HEK293 (cell line): ENCODE measurements at regions not wholly inside any gene's neighbourhood (a gene's known extent, or its start where the extent isn't known, plus 50 kb on each side); places are given as distances from the start of the nearest gene placed in this dataset.

Experiments used
- CTCF ChIA-PET: fragments of 350-600 bp; formaldehyde crosslinking; extraction: SDS; loops from one replicate; lab custom pipeline; 2021; ENCODE audit warnings: antibody characterized with exemption; lab: Yijun Ruan, JAX
- POLR2A ChIA-PET: fragments of 300-600 bp; formaldehyde crosslinking; extraction: SDS; loops from one replicate; lab custom pipeline; 2020; ENCODE audit warnings: antibody characterized with exemption, inconsistent platforms; lab: Yijun Ruan, JAX
- H3K27ac ChIP-seq: fragments of 200-500 bp; sonication (Bioruptor generic); 2 replicates; pipeline ENCODE4 v1.5.1; 2014; ENCODE audit warnings: low read depth, low read length, control low read depth, inconsistent platforms; ENCODE audit errors: extremely low read depth
- H3K36me3 ChIP-seq, 2 experiments: fragments of 200-500 bp in 1 of 2; sonication (Bioruptor generic) in 1 of 2; 1 replicate in 1 of 2; 2 replicates in 1 of 2; pipeline ENCODE4 v1.5.1; 2014 to 2017; ENCODE audit warnings: inconsistent platforms in 2 of 2, low read length in 2 of 2; ENCODE audit not compliant: control insufficient read depth in 2 of 2, insufficient read depth in 1 of 2
- H3K4me1 ChIP-seq: fragments of 200-500 bp; sonication (Bioruptor generic); 2 replicates; pipeline ENCODE4 v1.5.1; 2014; ENCODE audit warnings: mild to moderate bottlenecking, low read length, inconsistent platforms; ENCODE audit not compliant: control insufficient read depth, insufficient read depth
- H3K4me3 ChIP-seq: 2 replicates; pipeline ENCODE4 v1.5.1; 2011; ENCODE audit warnings: low read depth, mild to moderate bottlenecking, control low read depth, low read length, moderate library complexity
- H3K9me3 ChIP-seq: fragments of 200-500 bp; sonication (Bioruptor generic); 2 replicates; pipeline ENCODE4 v1.5.1; 2014; ENCODE audit warnings: low read depth, low read length, inconsistent platforms; ENCODE audit not compliant: control insufficient read depth, insufficient read depth
- GLI2 ChIP-seq: fragments of 450-650 bp; formaldehyde crosslinking; IDR thresholded peaks from 2 replicates; pipeline ENCODE4; 2017; ENCODE audit warnings: missing biosample characterization, missing genetic modification characterization, low read depth, borderline replicate concordance
- MYNN ChIP-seq: fragments of 450-650 bp; formaldehyde crosslinking; IDR thresholded peaks from 2 replicates; pipeline ENCODE4 v1.5.1; 2016; ENCODE audit warnings: missing biosample characterization, missing genetic modification characterization, borderline replicate concordance
- OVOL3 ChIP-seq: fragments of 450-650 bp; formaldehyde crosslinking; IDR thresholded peaks from 2 replicates; pipeline ENCODE4 v1.5.1; 2016; ENCODE audit warnings: missing biosample characterization, missing genetic modification characterization
- REPIN1 ChIP-seq: fragments of 450-650 bp; formaldehyde crosslinking; IDR thresholded peaks from 2 replicates; pipeline ENCODE4 v1.5.1; 2017; ENCODE audit warnings: missing biosample characterization, missing genetic modification characterization, low read depth
- ZBTB7A ChIP-seq: fragments of 450-650 bp; formaldehyde crosslinking; IDR thresholded peaks from 2 replicates; pipeline ENCODE4 v1.5.1; 2016; ENCODE audit warnings: low read depth, missing biosample characterization, missing genetic modification characterization
- ZFP37 ChIP-seq: fragments of 450-650 bp; formaldehyde crosslinking; IDR thresholded peaks from 2 replicates; pipeline ENCODE4 v1.5.1; 2016; ENCODE audit warnings: missing biosample characterization, missing genetic modification characterization
- ZNF140 ChIP-seq: fragments of 450-650 bp; formaldehyde crosslinking; IDR thresholded peaks from 2 replicates; pipeline ENCODE4 v1.5.1; 2016; ENCODE audit warnings: missing biosample characterization, missing genetic modification characterization
- ZNF157 ChIP-seq: fragments of 450-650 bp; formaldehyde crosslinking; IDR thresholded peaks from 2 replicates; pipeline ENCODE4 v1.5.1; 2016; ENCODE audit warnings: missing biosample characterization, missing genetic modification characterization
- ZNF16 ChIP-seq: fragments of 450-650 bp; formaldehyde crosslinking; IDR thresholded peaks from 2 replicates; pipeline ENCODE4 v1.5.1; 2016; ENCODE audit warnings: low read depth, missing biosample characterization, missing genetic modification characterization
- ZNF169 ChIP-seq: fragments of 450-650 bp; formaldehyde crosslinking; IDR thresholded peaks from 2 replicates; pipeline ENCODE4 v1.5.1; 2016; ENCODE audit warnings: missing biosample characterization, missing genetic modification characterization
- ZNF175 ChIP-seq: fragments of 450-650 bp; formaldehyde crosslinking; IDR thresholded peaks from 2 replicates; pipeline ENCODE4 v1.5.1; 2016; ENCODE audit warnings: missing biosample characterization, missing genetic modification characterization
- ZNF19 ChIP-seq: fragments of 450-650 bp; formaldehyde crosslinking; IDR thresholded peaks from 2 replicates; pipeline ENCODE4; 2016; ENCODE audit warnings: missing biosample characterization, missing genetic modification characterization, low read depth
- ZNF248 ChIP-seq: fragments of 450-650 bp; formaldehyde crosslinking; IDR thresholded peaks from 2 replicates; pipeline ENCODE4 v1.5.1; 2017; ENCODE audit warnings: missing biosample characterization, missing genetic modification characterization
- ZNF311 ChIP-seq: fragments of 450-650 bp; formaldehyde crosslinking; IDR thresholded peaks from 2 replicates; pipeline ENCODE4 v1.5.1; 2017; ENCODE audit warnings: missing biosample characterization, missing genetic modification characterization, borderline replicate concordance
- ZNF335 ChIP-seq: fragments of 450-650 bp; formaldehyde crosslinking; conservative IDR thresholded peaks from 2 replicates; pipeline ENCODE4 v1.5.1; 2016; ENCODE audit warnings: missing biosample characterization, missing genetic modification characterization
- ZNF416 ChIP-seq: fragments of 450-650 bp; formaldehyde crosslinking; IDR thresholded peaks from 2 replicates; pipeline ENCODE4 v1.5.1; 2016; ENCODE audit warnings: missing biosample characterization, missing genetic modification characterization
- ZNF510 ChIP-seq: fragments of 450-650 bp; formaldehyde crosslinking; IDR thresholded peaks from 2 replicates; pipeline ENCODE4 v1.5.1; 2018; ENCODE audit warnings: mild to moderate bottlenecking, missing genetic modification characterization, missing biosample characterization; ENCODE audit not compliant: insufficient replicate concordance
- ZNF548 ChIP-seq: fragments of 450-650 bp; formaldehyde crosslinking; IDR thresholded peaks from 2 replicates; pipeline ENCODE4 v1.5.1; 2016; ENCODE audit warnings: missing biosample characterization, missing genetic modification characterization
- ZNF560 ChIP-seq: fragments of 450-650 bp; formaldehyde crosslinking; IDR thresholded peaks from 2 replicates; pipeline ENCODE4 v1.5.1; 2017; ENCODE audit warnings: missing biosample characterization, missing genetic modification characterization, borderline replicate concordance
- ZNF596 ChIP-seq: fragments of 450-650 bp; IDR thresholded peaks from 2 replicates; pipeline ENCODE4 v1.5.0; 2018; ENCODE audit warnings: missing biosample characterization, mild to moderate bottlenecking, missing genetic modification characterization, moderate library complexity
- ZNF626 ChIP-seq: fragments of 450-650 bp; sonication (Bioruptor Pico); formaldehyde crosslinking; IDR thresholded peaks from 2 replicates; pipeline ENCODE4 v1.5.1; 2018; ENCODE audit warnings: missing biosample characterization, missing genetic modification characterization, inconsistent platforms
- ZNF701 ChIP-seq: fragments of 450-650 bp; formaldehyde crosslinking; IDR thresholded peaks from 2 replicates; pipeline ENCODE4 v1.5.1; 2016; ENCODE audit warnings: missing biosample characterization, missing genetic modification characterization
- ZNF707 ChIP-seq: fragments of 450-650 bp; formaldehyde crosslinking; IDR thresholded peaks from 2 replicates; pipeline ENCODE4 v1.5.1; 2016; ENCODE audit warnings: missing biosample characterization, missing genetic modification characterization
- ZNF837 ChIP-seq: fragments of 450-650 bp; formaldehyde crosslinking; IDR thresholded peaks from 2 replicates; pipeline ENCODE4 v1.5.1; 2016; ENCODE audit warnings: missing biosample characterization, missing genetic modification characterization
- ZXDB ChIP-seq: fragments of 450-650 bp; formaldehyde crosslinking; IDR thresholded peaks from 2 replicates; pipeline ENCODE4 v1.5.1; 2016; ENCODE audit warnings: missing biosample characterization, missing genetic modification characterization
- TF ChIP-seq, protein P1 (sequence below): fragments of 450-650 bp; formaldehyde crosslinking; IDR thresholded peaks from 2 replicates; pipeline ENCODE4 v1.5.1; 2016; ENCODE audit warnings: missing biosample characterization, missing genetic modification characterization
- TF ChIP-seq, protein P2 (sequence below): fragments of 450-650 bp; formaldehyde crosslinking; IDR thresholded peaks from 2 replicates; pipeline ENCODE4 v1.5.1; 2016; ENCODE audit warnings: missing biosample characterization, missing genetic modification characterization
- TF ChIP-seq, protein P3 (sequence below): fragments of 450-650 bp; formaldehyde crosslinking; IDR thresholded peaks from 2 replicates; pipeline ENCODE4; 2016; ENCODE audit warnings: missing biosample characterization, missing genetic modification characterization

DNA sequence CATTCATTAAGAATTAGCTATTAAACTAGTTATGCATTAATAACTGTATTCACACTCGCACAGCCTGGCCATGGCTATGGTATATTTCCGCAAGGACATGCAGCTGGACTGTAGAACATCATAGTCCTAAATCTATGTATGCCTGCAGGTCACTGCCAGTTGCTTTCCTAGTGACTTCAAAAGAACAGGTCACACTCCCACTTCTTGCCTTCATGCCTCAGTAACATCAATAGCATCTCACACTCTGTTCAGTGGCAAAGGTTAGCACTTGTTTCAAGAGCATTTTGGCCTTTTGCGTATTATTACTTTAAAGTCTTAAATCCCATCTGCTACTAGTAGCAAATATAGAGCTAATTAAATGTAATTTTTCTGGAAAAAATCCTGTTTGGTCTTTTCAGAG is 131.4 kb upstream of the DCC start (continued):
- TF ChIP-seq, protein P1, sequence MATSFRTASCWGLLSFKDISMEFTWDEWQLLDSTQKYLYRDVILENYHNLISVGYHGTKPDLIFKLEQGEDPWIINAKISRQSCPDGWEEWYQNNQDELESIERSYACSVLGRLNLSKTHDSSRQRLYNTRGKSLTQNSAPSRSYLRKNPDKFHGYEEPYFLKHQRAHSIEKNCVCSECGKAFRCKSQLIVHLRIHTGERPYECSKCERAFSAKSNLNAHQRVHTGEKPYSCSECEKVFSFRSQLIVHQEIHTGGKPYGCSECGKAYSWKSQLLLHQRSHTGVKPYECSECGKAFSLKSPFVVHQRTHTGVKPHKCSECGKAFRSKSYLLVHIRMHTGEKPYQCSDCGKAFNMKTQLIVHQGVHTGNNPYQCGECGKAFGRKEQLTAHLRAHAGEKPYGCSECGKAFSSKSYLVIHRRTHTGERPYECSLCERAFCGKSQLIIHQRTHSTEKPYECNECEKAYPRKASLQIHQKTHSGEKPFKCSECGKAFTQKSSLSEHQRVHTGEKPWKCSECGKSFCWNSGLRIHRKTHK (tag by site-specific recombination), result no peak
- TF ChIP-seq ZNF16 (tag by site-specific recombination), result no peak
- TF ChIP-seq ZNF701 (tag by site-specific recombination), result no peak
- TF ChIP-seq, protein P2, sequence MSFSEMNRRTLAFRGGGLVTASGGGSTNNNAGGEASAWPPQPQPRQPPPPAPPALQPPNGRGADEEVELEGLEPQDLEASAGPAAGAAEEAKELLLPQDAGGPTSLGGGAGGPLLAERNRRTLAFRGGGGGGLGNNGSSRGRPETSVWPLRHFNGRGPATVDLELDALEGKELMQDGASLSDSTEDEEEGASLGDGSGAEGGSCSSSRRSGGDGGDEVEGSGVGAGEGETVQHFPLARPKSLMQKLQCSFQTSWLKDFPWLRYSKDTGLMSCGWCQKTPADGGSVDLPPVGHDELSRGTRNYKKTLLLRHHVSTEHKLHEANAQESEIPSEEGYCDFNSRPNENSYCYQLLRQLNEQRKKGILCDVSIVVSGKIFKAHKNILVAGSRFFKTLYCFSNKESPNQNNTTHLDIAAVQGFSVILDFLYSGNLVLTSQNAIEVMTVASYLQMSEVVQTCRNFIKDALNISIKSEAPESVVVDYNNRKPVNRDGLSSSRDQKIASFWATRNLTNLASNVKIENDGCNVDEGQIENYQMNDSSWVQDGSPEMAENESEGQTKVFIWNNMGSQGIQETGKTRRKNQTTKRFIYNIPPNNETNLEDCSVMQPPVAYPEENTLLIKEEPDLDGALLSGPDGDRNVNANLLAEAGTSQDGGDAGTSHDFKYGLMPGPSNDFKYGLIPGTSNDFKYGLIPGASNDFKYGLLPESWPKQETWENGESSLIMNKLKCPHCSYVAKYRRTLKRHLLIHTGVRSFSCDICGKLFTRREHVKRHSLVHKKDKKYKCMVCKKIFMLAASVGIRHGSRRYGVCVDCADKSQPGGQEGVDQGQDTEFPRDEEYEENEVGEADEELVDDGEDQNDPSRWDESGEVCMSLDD, result no peak
- no peak for TF ChIP-seq ZXDB
- TF ChIP-seq ZNF169 (tag by site-specific recombination), result no peak
- no peak for TF ChIP-seq ZNF548
- TF ChIP-seq MYNN (tag by site-specific recombination), result no peak
- no peak for TF ChIP-seq REPIN1 (tag by site-specific recombination)
- TF ChIP-seq ZNF140 (tag by site-specific recombination), result no peak
- no peak for TF ChIP-seq ZNF510 (tag by site-specific recombination)
- TF ChIP-seq ZNF311 (tag by site-specific recombination), result no peak

DNA sequence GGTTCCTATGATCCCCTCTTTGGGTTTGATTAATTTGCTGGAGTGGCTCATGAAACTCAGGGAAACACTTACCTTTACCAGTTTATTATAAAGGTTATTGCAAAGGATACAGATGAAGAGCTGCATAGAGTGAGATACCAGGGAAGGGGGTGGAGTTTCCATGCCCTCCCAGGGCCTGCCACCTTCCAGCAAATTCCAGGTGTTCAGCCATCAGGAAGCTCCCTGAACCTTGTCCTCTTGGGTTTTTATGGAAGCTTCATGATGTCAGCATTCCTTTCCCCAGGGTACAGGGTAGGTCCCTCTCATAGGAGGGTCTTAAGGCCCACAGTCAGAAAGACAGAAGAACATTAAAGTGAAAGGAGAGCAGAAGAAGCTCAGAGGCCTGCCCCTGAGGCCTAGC is 123.9 kb upstream of the DCC start:
- Histone ChIP-seq H3K4me3 (no peak overlapping the region), H3K36me3 (no peaks in the 10 kb centered on the region), H3K9me3 (no peaks in the 10 kb centered on the region), H3K4me1 (no peaks in the 10 kb centered on the region), H3K27ac (no peak overlapping the region)
- CTCF ChIA-PET, result no interaction called here
- POLR2A ChIA-PET, result no interaction called here
- TF ChIP-seq ZNF560 (tag by site-specific recombination) (no peak), ZNF248 (tag by site-specific recombination) (no peak), ZFP37 (tag by site-specific recombination) (no peak), ZNF140 (tag by site-specific recombination) (no peak), ZNF19 (tag by site-specific recombination) (no peak), GLI2 (tag by site-specific recombination) (no peak), ZNF157 (no peak), ZNF837 (tag by site-specific recombination) (no peak), ZNF175 (no peak), ZNF626 (no peak), ZNF596 (tag by site-specific recombination) (no peak), ZNF707 (no peak), ZNF416 (no peak), ZBTB7A (tag by site-specific recombination) (no peak), ZNF335 (tag by site-specific recombination) (no peak), OVOL3 (no peak)
- TF ChIP-seq, protein P3, sequence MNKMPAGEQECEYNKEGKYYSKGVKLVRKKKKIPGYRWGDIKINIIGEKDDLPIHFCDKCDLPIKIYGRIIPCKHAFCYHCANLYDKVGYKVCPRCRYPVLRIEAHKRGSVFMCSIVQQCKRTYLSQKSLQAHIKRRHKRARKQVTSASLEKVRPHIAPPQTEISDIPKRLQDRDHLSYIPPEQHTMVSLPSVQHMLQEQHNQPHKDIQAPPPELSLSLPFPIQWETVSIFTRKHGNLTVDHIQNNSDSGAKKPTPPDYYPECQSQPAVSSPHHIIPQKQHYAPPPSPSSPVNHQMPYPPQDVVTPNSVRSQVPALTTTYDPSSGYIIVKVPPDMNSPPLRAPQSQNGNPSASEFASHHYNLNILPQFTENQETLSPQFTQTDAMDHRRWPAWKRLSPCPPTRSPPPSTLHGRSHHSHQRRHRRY (tag by site-specific recombination), result no peak
